ENCODE measurements at regions not wholly inside any gene's neighbourhood (a gene's known extent, or its start where the extent isn't known, plus 50 kb on each side); places are given as distances from the start of the nearest gene placed in this dataset.

GRCh38 chr7:41130086-41130485 is 572.8 kb downstream of the INHBA start:
- ChIA-PET CTCF (interaction anchor here (0.6 to 1.4 kb wide), 2 partner anchors 14 to 93 kb away, joined by 3 read pairs; no protein-coding TSS in a partner anchor), POLR2A (interaction anchor here (0.8 kb wide), 1 partner anchor 18 kb away, joined by 4 read pairs; no protein-coding TSS in a partner anchor)
- BruUV-seq (replicated peaks), result no TSS peak
- no peaks in the 10 kb centered on the region for H3K36me3 Mint-ChIP-seq (ENCODE audit: insufficient read depth, unreplicated experiment)
- H3K27ac Mint-ChIP-seq (ENCODE audit: low read depth, unreplicated experiment), result no peak overlapping the region
- intact Hi-C loops (cut with micrococcal nuclease), result no loop called here
- H3K4me1 Mint-ChIP-seq (ENCODE audit: insufficient read depth, unreplicated experiment), result peaks cover 6% of the 10 kb centered on the region
- no peaks in the 10 kb centered on the region for H3K9me3 Mint-ChIP-seq (ENCODE audit: unreplicated experiment)
- no peak for DNase-seq (ENCODE audit: unreplicated experiment)
- no peak overlapping the region for H3K4me3 Mint-ChIP-seq (ENCODE audit: unreplicated experiment)
- H3K27me3 Mint-ChIP-seq (ENCODE audit: insufficient read depth, unreplicated experiment), result no peaks in the 10 kb centered on the region
- TF ChIP-seq CTCF (IDR thresholded peaks at IDR 0.05; ENCODE audit: unreplicated experiment), result no peak

- POLR2A ChIA-PET, result interaction anchor here (0.8 to 1.5 kb wide), 4 partner anchors 9 to 13 kb away, joined by 3 to 4 read pairs (median 3); no protein-coding TSS in a partner anchor
- CTCF ChIA-PET, result interaction anchor here (0.7 kb wide), 1 partner anchor 171 kb away, joined by 3 read pairs; no protein-coding TSS in a partner anchor
- BruUV-seq (replicated peaks), result no TSS peak
- DNase-seq (ENCODE audit: unreplicated experiment), result no peak
- Mint-ChIP-seq H3K27me3 (ENCODE audit: insufficient read depth, unreplicated experiment) (no peaks in the 10 kb centered on the region), H3K4me3 (ENCODE audit: unreplicated experiment) (no peak overlapping the region), H3K4me1 (ENCODE audit: insufficient read depth, unreplicated experiment) (peaks cover 12% of the 10 kb centered on the region), H3K9me3 (ENCODE audit: unreplicated experiment) (no peaks in the 10 kb centered on the region), H3K36me3 (ENCODE audit: insufficient read depth, unreplicated experiment) (no peaks in the 10 kb centered on the region), H3K27ac (ENCODE audit: low read depth, unreplicated experiment) (no peak overlapping the region)
- intact Hi-C loops (cut with micrococcal nuclease), result no loop called here
- no peak for TF ChIP-seq CTCF (IDR thresholded peaks at IDR 0.05; ENCODE audit: unreplicated experiment)
Observed at GRCh38 chr7:41125343-41125742, 577.5 kb downstream of the INHBA start.

GRCh38 chr7:41122256-41122987 is 580.5 kb downstream of the INHBA start:
- Mint-ChIP-seq H3K27me3 (ENCODE audit: insufficient read depth, unreplicated experiment) (no peaks in the 10 kb centered on the region), H3K27ac (ENCODE audit: low read depth, unreplicated experiment) (no peak overlapping the region), H3K36me3 (ENCODE audit: insufficient read depth, unreplicated experiment) (no peaks in the 10 kb centered on the region), H3K4me1 (ENCODE audit: insufficient read depth, unreplicated experiment) (peaks cover 14% of the 10 kb centered on the region), H3K9me3 (ENCODE audit: unreplicated experiment) (no peaks in the 10 kb centered on the region), H3K4me3 (ENCODE audit: unreplicated experiment) (no peak overlapping the region)
- intact Hi-C loops (cut with micrococcal nuclease), result no loop called here
- DNase-seq (ENCODE audit: unreplicated experiment), result no peak
- TF ChIP-seq CTCF (IDR thresholded peaks at IDR 0.05; ENCODE audit: unreplicated experiment), result no peak
- CTCF ChIA-PET, result interaction anchor here (0.6 to 0.7 kb wide), 2 partner anchors 59 to 110 kb away, joined by 3 to 4 read pairs; no protein-coding TSS in a partner anchor
- POLR2A ChIA-PET, result interaction anchor here (1.2 kb wide), 1 partner anchor 25 kb away, joined by 5 read pairs; no protein-coding TSS in a partner anchor
- no TSS peak for BruUV-seq (replicated peaks)

GRCh38 chr7:41121228-41121627 is 581.7 kb downstream of the INHBA start:
- intact Hi-C loops (cut with micrococcal nuclease), result no loop called here
- no TSS peak for BruUV-seq (replicated peaks)
- H3K27ac Mint-ChIP-seq (ENCODE audit: low read depth, unreplicated experiment), result no peak overlapping the region
- no peaks in the 10 kb centered on the region for H3K36me3 Mint-ChIP-seq (ENCODE audit: insufficient read depth, unreplicated experiment)
- H3K4me1 Mint-ChIP-seq (ENCODE audit: insufficient read depth, unreplicated experiment), result peaks cover 21% of the 10 kb centered on the region
- DNase-seq (ENCODE audit: unreplicated experiment), result no peak
- CTCF ChIA-PET, result no interaction called here
- no peak overlapping the region for H3K4me3 Mint-ChIP-seq (ENCODE audit: unreplicated experiment)
- H3K9me3 Mint-ChIP-seq (ENCODE audit: unreplicated experiment), result no peaks in the 10 kb centered on the region
- no peak for TF ChIP-seq CTCF (IDR thresholded peaks at IDR 0.05; ENCODE audit: unreplicated experiment)
- POLR2A ChIA-PET, result interaction anchor here (1.0 to 1.2 kb wide), 2 partner anchors 25 to 26 kb away, joined by 3 to 5 read pairs; no protein-coding TSS in a partner anchor
- no peaks in the 10 kb centered on the region for H3K27me3 Mint-ChIP-seq (ENCODE audit: insufficient read depth, unreplicated experiment)

Measured in MCF 10A (cell line).